ENCODE measurements at regions not wholly inside any gene's neighbourhood (a gene's known extent, or its start where the extent isn't known, plus 50 kb on each side); places are given as distances from the start of the nearest gene placed in this dataset.
A peak's percentile ranks its signal among the peaks of the same experiment; 100 is the strongest.

GRCh38 chr9:107064378-107064777, 201.4 kb downstream of the ZNF462 start:
- DNase-seq (ENCODE audit: low spot score) (no peak), ATAC-seq (no peak)

- DNase-seq (ENCODE audit: low spot score) (no peak), ATAC-seq (no peak)
Measured at GRCh38 chr9:107065549-107065948, 202.6 kb downstream of the ZNF462 start.

- DNase-seq (ENCODE audit: low spot score) (no peak), ATAC-seq (peak; percentile 63)
Measured at GRCh38 chr9:107067739-107068416, 204.9 kb downstream of the ZNF462 start.

GRCh38 chr9:107068581-107068980, 205.6 kb downstream of the ZNF462 start:
- ATAC-seq, result no peak
- no peak for DNase-seq (ENCODE audit: low spot score)

DNA sequence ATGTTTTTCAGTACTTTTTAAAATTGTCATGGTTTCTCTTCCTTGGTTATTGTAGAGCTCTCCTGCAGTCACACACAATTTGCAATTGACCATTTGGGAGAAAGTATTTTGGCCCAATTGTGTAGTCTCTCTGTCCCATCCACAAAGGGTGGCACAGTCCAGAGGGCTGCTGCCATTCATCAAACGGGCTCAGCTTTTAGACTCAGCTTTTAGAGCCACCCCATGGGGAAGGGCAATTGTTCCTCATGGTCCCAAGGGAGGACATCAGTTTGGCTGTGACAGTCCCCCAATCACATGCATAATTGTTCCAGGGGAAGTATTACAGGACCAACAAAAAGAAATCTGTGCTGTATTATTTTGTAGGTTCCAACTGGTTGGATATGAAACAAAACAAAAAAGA, 207.6 kb downstream of the ZNF462 start:
- ATAC-seq (no peak), DNase-seq (ENCODE audit: low spot score) (no peak)

GRCh38 chr9:107078061-107078460, 205.0 kb upstream of the RAD23B start:
- ATAC-seq (no peak), DNase-seq (ENCODE audit: low spot score) (no peak)

- no peak for DNase-seq (ENCODE audit: low spot score)
- no peak for ATAC-seq
Measured at GRCh38 chr9:107079589-107079988, 203.5 kb upstream of the RAD23B start.

DNA sequence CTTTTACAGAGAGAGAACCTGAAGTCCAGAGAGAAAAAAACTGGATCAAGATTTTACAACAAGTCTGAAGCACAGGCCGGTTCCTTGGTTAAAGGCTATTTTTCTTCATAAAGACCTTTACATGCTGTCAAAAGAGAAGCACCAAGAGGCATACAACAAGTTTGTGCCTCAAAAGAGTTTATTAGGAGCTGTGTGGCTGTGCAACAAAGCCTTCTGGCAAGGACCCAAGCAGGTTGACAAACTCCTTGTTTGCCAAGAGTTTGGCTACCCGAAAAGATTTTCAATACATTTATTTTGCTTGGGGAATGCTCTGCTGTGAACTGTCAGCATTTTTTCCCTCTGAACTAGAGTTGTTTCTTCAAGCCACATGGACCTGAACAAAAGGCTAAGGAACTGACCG, 202.9 kb upstream of the RAD23B start:
- DNase-seq (ENCODE audit: low spot score) (no peak), ATAC-seq (no peak)

GRCh38 chr9:107086460-107086859, 196.6 kb upstream of the RAD23B start:
- ATAC-seq (no peak), DNase-seq (ENCODE audit: low spot score) (no peak)

DNA sequence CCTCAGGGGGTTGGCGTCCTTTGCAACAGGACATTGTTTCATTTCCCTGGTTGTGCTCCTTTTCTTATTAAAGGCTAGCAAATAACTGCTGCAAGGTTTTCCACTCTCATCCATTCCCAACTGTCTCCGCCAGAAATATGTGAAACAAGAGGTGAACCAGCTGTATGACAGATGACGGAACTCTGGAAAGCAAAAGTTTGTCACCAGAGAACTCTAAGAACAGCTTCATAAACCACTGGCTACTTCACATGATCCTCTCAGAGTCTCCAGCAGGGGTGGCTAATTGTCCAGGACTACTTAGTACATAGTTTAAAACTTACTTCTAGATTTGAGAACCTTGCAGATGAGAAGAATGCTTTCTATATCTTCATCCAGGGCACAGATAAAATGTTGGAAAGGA, 195.9 kb upstream of the RAD23B start:
- no peak for ATAC-seq
- no peak for DNase-seq (ENCODE audit: low spot score)

DNA sequence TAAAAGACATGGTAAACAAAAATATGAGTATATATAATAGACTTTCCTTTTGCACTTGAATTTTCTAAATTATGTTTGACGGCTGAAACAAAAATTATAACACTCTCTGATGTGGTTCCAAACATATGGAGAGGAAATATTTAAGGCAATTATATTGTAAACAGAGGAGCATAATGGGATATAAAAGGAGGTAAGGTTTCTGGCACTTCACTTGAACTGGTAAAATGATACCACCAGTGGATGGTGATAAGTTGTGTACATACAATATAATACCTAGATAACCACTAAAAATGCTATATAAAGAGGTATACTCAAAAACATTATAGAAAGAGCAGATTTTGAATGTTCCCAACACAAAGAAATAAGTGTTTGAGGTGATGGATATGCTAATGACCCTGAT, 192.9 kb upstream of the RAD23B start:
- ATAC-seq (no peak), DNase-seq (ENCODE audit: low spot score) (no peak)

GRCh38 chr9:107093365-107094060, 189.6 kb upstream of the RAD23B start:
- DNase-seq (ENCODE audit: low spot score), result no peak
- no peak for ATAC-seq

DNA sequence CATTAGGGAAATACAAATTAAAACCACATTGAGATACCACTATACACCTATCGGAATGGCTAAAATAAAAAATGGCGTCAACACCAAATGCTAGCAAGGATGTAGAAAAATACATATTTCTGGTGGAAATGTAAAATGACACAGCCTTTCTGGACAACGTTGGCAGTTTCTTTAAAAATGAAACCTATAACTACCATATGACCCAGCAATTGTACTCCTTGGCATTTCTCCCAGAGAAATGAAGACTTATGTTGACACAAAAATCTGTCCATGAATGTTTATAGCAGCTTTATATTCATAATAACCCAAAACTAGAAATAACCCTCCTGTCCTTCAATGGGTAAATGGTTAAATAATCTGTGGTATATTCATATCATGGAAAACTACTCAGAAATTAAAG, 188.7 kb upstream of the RAD23B start:
- DNase-seq (ENCODE audit: low spot score) (no peak), ATAC-seq (no peak)

DNA sequence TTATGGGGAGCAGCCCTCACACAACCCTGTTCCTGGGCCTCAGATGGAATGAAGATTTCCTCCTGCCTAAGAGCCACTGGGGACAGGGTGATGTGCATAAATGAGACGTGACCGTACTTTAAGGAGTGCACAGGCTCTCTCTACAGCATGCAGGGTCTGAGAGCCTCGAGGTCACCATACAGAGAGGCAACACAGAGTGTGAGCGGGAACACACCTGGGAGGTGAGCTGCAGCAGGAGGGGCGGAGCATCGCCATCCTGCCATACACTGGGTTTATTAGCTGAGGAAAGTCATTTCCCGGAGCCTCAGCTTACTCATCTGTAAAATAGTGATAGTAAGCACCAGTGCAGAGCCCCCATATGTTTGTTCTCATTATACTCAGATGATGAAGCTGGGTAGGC, 182.5 kb upstream of the RAD23B start:
- DNase-seq (ENCODE audit: low spot score), result no peak

DNA sequence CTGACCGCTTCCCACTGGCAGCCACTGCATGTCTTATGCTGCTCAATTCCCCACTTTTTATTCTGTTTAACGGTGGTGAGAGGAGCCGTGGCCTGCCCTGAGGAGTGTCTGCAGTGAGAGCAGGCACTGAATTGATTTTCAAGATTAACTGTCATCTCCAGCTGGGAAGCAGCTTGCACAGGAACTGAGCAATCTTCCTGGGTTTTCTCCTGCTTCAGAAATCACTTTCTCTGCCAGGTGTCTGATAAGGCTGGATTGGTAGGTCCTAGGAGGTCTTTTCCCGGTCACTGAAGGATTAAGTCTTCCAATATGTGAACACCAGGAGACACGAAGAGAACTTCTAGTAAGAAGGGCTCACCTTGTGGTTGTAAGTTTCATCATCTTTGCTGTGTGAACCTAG, 181.1 kb upstream of the RAD23B start:
- no peak for ATAC-seq

More for the DNA sequence above, 182.5 kb upstream of the RAD23B start:
- no peak for ATAC-seq

DNA sequence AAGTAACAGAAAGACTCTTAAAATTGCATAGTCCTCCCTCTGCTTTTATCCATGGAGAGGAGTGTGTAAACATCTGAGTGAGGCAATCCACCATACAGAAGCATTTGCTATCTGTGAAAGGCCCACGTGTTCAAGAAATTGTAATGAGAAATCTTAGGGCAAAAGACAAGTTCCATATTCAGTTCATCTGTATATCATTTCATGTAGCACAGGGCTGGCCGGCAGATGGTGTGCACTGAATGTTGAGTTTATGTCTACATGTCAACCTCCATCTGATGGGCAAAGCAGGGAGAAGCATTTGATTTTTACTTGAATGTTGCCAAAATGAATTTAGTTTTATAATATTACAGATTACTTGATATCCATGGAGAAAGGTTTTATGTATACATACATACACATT, 179.5 kb upstream of the RAD23B start:
- no peak for DNase-seq (ENCODE audit: low spot score)
- ATAC-seq, result no peak

More for the DNA sequence above, 181.1 kb upstream of the RAD23B start:
- DNase-seq (ENCODE audit: low spot score), result no peak

DNA sequence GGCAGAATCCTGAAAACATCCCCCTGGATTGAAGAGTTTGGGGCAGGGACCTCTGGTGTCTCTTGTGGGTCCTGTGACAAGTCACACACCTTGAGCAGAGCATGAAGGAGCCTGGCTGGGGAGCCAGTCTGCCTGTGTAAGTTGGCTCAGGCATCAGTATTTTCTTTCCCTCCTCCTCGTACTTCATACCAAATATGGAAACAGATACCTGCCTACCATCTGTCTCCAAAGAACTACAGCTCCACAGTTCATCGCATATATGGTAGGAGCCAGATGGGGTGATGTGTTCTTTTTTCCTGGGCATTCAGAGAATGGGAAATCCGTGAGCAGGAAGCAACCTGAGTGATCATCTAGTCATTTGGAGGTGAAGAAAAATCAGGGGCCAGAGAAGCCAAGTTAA, 177.3 kb upstream of the RAD23B start:
- DNase-seq (ENCODE audit: low spot score), result no peak

DNA sequence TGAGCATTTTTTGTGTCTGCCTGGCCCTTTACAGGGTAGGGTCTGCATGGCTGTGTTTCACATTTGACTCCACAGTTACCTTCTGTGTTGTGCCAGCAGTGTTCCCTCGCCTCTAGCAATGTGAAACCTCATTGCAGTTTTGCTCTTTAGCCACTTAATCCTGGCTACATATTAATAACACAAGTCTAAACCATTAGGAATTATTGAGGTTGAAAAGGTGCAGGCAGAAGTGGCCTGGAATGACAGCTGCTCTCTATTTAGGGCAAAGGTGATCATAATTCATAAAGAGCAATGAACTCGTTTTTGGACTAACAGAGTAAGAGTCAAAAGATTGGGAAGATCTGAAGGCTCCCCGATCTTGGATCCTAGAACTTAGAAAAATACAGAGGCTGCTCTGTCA, 176.7 kb upstream of the RAD23B start:
- no peak for DNase-seq (ENCODE audit: low spot score)
- no peak for ATAC-seq

More for the DNA sequence above, 177.3 kb upstream of the RAD23B start:
- ATAC-seq, result no peak

DNA sequence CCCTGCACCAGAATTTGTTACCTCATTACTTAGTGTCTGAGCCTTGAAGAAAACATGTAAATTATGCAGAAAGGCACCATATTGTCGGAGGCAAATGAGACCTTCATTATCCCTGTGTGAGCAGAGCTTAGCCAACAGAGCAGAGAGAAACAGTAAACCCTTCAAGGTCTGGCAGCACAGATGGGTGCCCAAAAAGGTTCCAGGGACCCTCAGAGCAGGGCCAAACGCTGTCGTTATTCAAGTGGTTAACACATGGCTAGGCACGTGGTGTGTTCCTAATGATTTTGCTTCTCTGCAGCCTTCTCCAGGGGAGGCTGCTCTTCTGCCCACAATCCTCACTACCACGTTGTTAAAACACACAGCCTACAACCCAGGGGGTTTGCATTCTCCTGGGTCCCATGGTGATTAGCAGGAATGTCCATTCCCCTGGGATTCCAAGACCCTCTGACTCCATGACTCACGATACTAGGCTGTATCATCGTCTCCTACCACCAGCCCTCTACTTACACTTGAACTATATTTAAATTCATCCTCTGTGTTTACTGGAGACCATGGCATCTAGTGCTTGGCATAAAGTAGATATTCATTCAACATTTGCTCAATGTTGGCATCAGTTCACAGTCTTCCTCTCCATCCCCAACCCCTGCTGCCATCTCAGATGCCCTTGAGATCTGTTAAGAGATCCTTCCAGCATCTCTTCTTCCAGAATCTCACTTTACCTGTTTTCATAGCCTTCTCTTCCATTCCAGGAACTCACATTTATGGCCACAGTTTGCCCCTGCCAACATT, 174.5 kb upstream of the RAD23B start:
- ATAC-seq (no peak), DNase-seq (ENCODE audit: low spot score) (no peak)

DNA sequence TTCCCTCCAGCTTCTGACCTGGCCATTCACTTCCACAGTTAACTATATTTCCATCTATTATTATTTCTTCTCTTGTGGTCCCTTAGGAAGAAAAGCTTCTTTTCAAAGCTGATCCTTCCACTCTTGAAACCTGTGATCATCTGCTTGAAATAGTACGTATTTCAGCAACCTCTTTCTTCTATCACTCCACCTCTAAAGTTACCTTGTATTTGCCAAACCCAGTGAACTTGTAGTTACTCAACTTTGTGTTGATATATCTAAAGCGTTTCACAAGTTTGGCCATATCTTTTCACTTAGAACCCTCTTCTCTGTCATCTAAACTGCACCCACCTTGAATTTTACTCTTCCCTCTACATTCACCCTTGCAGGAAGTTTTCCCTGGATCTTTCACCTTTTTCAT, 173.8 kb upstream of the RAD23B start:
- ATAC-seq (no peak), DNase-seq (ENCODE audit: low spot score) (no peak)

GRCh38 chr9:107110153-107110552, 172.9 kb upstream of the RAD23B start:
- no peak for ATAC-seq

DNA sequence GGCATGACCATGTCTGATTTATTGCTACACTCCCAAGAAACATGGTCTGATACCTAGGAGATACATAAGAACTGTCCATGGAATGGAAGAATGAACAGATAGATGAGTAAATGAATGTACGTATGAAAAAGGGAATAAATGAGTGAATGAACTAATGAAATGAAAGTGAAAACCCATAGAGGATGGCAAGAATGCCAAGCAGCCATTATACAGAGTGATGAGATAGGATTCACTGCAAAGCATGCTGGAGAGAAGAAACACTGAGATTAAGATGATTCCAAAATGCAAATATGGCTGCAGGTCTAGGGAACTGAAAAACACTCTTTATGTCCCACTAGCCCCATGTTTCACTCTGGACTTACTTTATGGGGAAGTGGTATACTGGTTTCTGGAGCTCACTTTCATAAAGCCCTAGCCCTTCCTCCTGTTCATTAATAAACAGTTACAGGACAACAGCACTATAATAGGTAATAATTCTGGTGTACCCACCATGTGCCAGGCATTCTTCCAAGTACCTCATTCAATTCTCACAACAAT, 170.3 kb upstream of the RAD23B start:
- ATAC-seq, result no peak
- no peak for DNase-seq (ENCODE audit: low spot score)

More at GRCh38 chr9:107110153-107110552, 172.9 kb upstream of the RAD23B start:
- no peak for DNase-seq (ENCODE audit: low spot score)

Measured in left lobe of liver (tissue), 2 donors.